A673 (cell line): ENCODE measurements at regions not wholly inside any gene's neighbourhood (a gene's known extent, or its start where the extent isn't known, plus 50 kb on each side); places are given as distances from the start of the nearest gene placed in this dataset.
A peak's percentile ranks its signal among the peaks of the same experiment; 100 is the strongest.

Source experiments
- BruUV-seq: library from RNA; stranded (reverse); fragments of 400-500 nt; replicated peaks from 2 replicates; lab custom pipeline; 2021; lab: Mats Ljungman, UMichigan
- CTCF ChIA-PET: fragments of 300-600 bp; sonication (Branson Sonifier 250); formaldehyde crosslinking; loops from one replicate; lab custom pipeline; 2022; ENCODE audit warnings: antibody characterized with exemption; lab: Charles Lee
- POLR2A ChIA-PET: fragments of 300-600 bp; sonication (Branson Sonifier 250); formaldehyde crosslinking; loops from one replicate; lab custom pipeline; 2022; ENCODE audit warnings: antibody characterized with exemption; ENCODE audit not compliant: low non-redundant PET; lab: Charles Lee
- DNase-seq: peaks from one replicate; pipeline ENCODE4 v3.0.0-alpha.2; 2015; ENCODE audit warnings: low spot score
- H3K27ac ChIP-seq: fragments of 200-600 bp; sonication (generic); 2 replicates; pipeline ENCODE4 v1.5.1; 2016; ENCODE audit warnings: mixed run types, low read depth, mild to moderate bottlenecking, mixed read lengths, antibody characterized with exemption, low read length; ENCODE audit not compliant: poor library complexity, severe bottlenecking
- H3K27me3 ChIP-seq: fragments of 200-600 bp; sonication (generic); replicated peaks from 2 replicates; pipeline ENCODE4 v1.6.1; 2017; ENCODE audit warnings: mixed run types, low read depth, mild to moderate bottlenecking, mixed read lengths, antibody characterized with exemption, low read length; ENCODE audit not compliant: insufficient read depth, poor library complexity
- H3K36me3 ChIP-seq: fragments of 200-600 bp; sonication (generic); 2 replicates; pipeline ENCODE4 v1.6.1; 2016; ENCODE audit warnings: mixed run types, mild to moderate bottlenecking, mixed read lengths, antibody characterized with exemption, low read length; ENCODE audit not compliant: insufficient read depth, poor library complexity, severe bottlenecking
- H3K4me1 ChIP-seq: fragments of 200-600 bp; sonication (generic); 2 replicates; pipeline ENCODE4 v1.6.1; 2017; ENCODE audit warnings: mixed run types, mild to moderate bottlenecking, mixed read lengths, antibody characterized with exemption, low read length; ENCODE audit not compliant: insufficient read depth, poor library complexity, severe bottlenecking
- H3K4me3 ChIP-seq: fragments of 200-600 bp; sonication (generic); 2 replicates; pipeline ENCODE4 v1.5.1; 2016; ENCODE audit warnings: low read depth, mixed run types, mild to moderate bottlenecking, mixed read lengths, low read length; ENCODE audit not compliant: poor library complexity, severe bottlenecking
- H3K9me3 ChIP-seq: fragments of 200-600 bp; sonication (generic); 2 replicates; pipeline ENCODE4 v1.6.1; 2016; ENCODE audit warnings: mixed run types, low read depth, mild to moderate bottlenecking, mixed read lengths, antibody characterized with exemption, low read length; ENCODE audit not compliant: poor library complexity, severe bottlenecking
- EZH2 ChIP-seq: fragments of 200-600 bp; sonication (generic); IDR thresholded peaks from 2 replicates; pipeline ENCODE4 v1.6.1; 2017; ENCODE audit warnings: borderline replicate concordance, low read depth, mild to moderate bottlenecking, mixed read lengths, antibody characterized with exemption, low read length; ENCODE audit not compliant: poor library complexity, severe bottlenecking
- intact Hi-C: fragments of 100-400 bp; cut with micrococcal nuclease; formaldehyde crosslinking; loops from one replicate; pipeline ENCODE4 v1.10.0; 2022; ENCODE audit not compliant: unreplicated experiment
- TF ChIP-seq, protein P1 (sequence below): fragments of 300-800, 200-600 bp; sonication (generic); conservative IDR thresholded peaks from 2 replicates; pipeline ENCODE4 v1.5.1; 2017; ENCODE audit warnings: low read depth, mild to moderate bottlenecking, antibody characterized with exemption, low read length, moderate library complexity, mixed read lengths

- no peak for DNase-seq
- Histone ChIP-seq H3K27me3 (peaks cover 53% of the 10 kb centered on the region), H3K4me3 (no peak overlapping the region), H3K36me3 (no peaks in the 10 kb centered on the region), H3K27ac (no peak overlapping the region), H3K4me1 (no peaks in the 10 kb centered on the region), H3K9me3 (no peaks in the 10 kb centered on the region)
- no TSS peak for BruUV-seq
- POLR2A ChIA-PET: no interaction called here
- TF ChIP-seq, protein P1, sequence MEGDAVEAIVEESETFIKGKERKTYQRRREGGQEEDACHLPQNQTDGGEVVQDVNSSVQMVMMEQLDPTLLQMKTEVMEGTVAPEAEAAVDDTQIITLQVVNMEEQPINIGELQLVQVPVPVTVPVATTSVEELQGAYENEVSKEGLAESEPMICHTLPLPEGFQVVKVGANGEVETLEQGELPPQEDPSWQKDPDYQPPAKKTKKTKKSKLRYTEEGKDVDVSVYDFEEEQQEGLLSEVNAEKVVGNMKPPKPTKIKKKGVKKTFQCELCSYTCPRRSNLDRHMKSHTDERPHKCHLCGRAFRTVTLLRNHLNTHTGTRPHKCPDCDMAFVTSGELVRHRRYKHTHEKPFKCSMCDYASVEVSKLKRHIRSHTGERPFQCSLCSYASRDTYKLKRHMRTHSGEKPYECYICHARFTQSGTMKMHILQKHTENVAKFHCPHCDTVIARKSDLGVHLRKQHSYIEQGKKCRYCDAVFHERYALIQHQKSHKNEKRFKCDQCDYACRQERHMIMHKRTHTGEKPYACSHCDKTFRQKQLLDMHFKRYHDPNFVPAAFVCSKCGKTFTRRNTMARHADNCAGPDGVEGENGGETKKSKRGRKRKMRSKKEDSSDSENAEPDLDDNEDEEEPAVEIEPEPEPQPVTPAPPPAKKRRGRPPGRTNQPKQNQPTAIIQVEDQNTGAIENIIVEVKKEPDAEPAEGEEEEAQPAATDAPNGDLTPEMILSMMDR: no peak
- no peak for TF ChIP-seq EZH2
- intact Hi-C loops: no loop called here
- CTCF ChIA-PET: interaction anchor here (1.2 kb wide), 1 partner anchor 16 kb away, joined by 4 read pairs; no protein-coding TSS in a partner anchor
Observed at GRCh38 chr11:36730761-36731160, 132.7 kb upstream of the RAG2 start.

- ChIA-PET CTCF (interaction anchor here (1.2 kb wide), 1 partner anchor 17 kb away, joined by 10 read pairs; no protein-coding TSS in a partner anchor), POLR2A (no interaction called here)
- no peaks in the 10 kb centered on the region for H3K36me3 ChIP-seq
- BruUV-seq: no TSS peak
- peaks cover 51% of the 10 kb centered on the region for H3K27me3 ChIP-seq
- TF ChIP-seq, protein P1: no peak
- TF ChIP-seq EZH2: no peak
- no peaks in the 10 kb centered on the region for H3K9me3 ChIP-seq
- no peak overlapping the region for H3K27ac ChIP-seq
- H3K4me3 ChIP-seq: no peak overlapping the region
- intact Hi-C loops: no loop called here
- no peaks in the 10 kb centered on the region for H3K4me1 ChIP-seq
- peak; percentile 55 for DNase-seq
Observed at GRCh38 chr11:36729825-36730224, 131.8 kb upstream of the RAG2 start.

DNA sequence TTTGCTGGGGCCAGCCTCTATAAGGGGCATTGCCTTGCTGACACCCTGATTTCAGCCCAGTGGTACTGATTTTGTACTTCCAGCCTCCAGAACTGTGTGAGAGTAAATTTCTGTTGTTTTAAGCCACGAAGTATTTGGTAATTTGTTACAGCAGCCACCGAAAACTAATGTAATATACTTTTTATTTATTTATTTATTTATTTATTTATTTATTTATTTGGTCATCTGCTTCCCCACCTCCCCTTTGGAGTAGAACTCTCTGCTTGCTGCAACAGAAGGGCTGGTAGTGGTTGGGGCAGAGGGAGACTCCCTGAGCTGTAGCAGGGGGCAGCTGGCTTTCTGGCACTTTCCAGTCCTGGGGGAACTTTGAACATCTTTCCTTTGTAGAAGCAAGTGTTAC, 128.4 kb upstream of the RAG2 start:
- BruUV-seq: no TSS peak

More for the DNA sequence above, 128.4 kb upstream of the RAG2 start:
- ChIA-PET CTCF (interaction anchor here (1.3 kb wide), 1 partner anchor 20 kb away, joined by 3 read pairs; no protein-coding TSS in a partner anchor), POLR2A (no interaction called here)
- H3K27me3 ChIP-seq: peaks cover 59% of the 10 kb centered on the region
- TF ChIP-seq, protein P1: no peak
- TF ChIP-seq EZH2: no peak
- H3K4me3 ChIP-seq: no peak overlapping the region
- no peak overlapping the region for H3K27ac ChIP-seq
- H3K36me3 ChIP-seq: no peaks in the 10 kb centered on the region
- no peaks in the 10 kb centered on the region for H3K4me1 ChIP-seq
- H3K9me3 ChIP-seq: no peaks in the 10 kb centered on the region
- intact Hi-C loops: no loop called here
- no peak for DNase-seq
